ENCODE measurements at regions not wholly inside any gene's neighbourhood (a gene's known extent, or its start where the extent isn't known, plus 50 kb on each side); places are given as distances from the start of the nearest gene placed in this dataset.
A peak's percentile ranks its signal among the peaks of the same experiment; 100 is the strongest.

GRCh38 chr20:48422242-48422960 is 405.4 kb downstream of the PREX1 start:
- TF ChIP-seq, protein P1, sequence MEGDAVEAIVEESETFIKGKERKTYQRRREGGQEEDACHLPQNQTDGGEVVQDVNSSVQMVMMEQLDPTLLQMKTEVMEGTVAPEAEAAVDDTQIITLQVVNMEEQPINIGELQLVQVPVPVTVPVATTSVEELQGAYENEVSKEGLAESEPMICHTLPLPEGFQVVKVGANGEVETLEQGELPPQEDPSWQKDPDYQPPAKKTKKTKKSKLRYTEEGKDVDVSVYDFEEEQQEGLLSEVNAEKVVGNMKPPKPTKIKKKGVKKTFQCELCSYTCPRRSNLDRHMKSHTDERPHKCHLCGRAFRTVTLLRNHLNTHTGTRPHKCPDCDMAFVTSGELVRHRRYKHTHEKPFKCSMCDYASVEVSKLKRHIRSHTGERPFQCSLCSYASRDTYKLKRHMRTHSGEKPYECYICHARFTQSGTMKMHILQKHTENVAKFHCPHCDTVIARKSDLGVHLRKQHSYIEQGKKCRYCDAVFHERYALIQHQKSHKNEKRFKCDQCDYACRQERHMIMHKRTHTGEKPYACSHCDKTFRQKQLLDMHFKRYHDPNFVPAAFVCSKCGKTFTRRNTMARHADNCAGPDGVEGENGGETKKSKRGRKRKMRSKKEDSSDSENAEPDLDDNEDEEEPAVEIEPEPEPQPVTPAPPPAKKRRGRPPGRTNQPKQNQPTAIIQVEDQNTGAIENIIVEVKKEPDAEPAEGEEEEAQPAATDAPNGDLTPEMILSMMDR (IDR thresholded peaks at IDR 0.05; ENCODE audit: low read depth, low read length, missing control alignments): no peak
- H3K4me3 ChIP-seq (ENCODE audit: low read depth, low read length): no peak overlapping the region
- no peak for DNase-seq (ENCODE audit: low read depth)

DNA sequence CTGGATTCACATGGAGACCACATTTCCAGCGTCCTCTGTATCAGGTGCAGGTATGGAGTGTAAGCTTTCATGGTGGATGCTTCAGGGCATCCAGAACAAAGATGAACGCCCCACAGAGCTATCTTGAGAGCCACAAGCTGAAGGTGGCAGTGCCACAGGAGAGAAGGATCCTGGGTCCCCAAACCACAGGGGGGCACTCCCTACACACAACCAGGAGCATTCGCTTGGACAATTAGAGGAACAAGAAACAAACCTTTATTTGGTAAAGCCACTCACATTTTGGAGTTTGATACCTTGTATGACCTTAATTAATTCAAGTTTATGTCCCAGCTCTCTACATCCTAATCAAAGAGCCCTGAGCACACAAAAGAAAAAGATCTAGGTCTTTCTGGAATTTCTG is 406.3 kb downstream of the PREX1 start:
- H3K4me3 ChIP-seq (ENCODE audit: low read depth, low read length): no peak overlapping the region
- TF ChIP-seq, protein P1 (IDR thresholded peaks at IDR 0.05; ENCODE audit: low read depth, low read length, missing control alignments): no peak
- no peak for DNase-seq (ENCODE audit: low read depth)

DNA sequence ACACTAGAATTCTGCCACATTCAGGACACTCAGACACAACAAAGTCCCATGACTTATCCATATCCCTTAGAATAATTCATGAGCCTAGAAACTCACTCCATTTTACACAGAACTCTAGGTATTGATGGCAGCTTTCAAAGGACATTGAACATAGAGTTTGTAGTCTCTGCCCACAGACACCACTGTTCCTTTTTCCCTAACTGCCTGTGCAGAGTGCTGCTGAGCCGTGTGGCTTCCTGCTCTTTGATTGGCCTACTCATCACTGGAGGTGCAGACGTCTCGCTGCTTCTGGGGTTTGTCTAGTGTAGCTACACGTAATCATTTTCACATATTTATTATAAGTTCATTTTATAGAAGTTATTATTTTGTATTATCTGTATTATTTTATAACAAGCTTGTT is 407.6 kb downstream of the PREX1 start:
- DNase-seq (ENCODE audit: low read depth): no peak
- H3K4me3 ChIP-seq (ENCODE audit: low read depth, low read length): no peak overlapping the region
- TF ChIP-seq, protein P1 (IDR thresholded peaks at IDR 0.05; ENCODE audit: low read depth, low read length, missing control alignments): no peak

- H3K4me3 ChIP-seq (ENCODE audit: low read depth, low read length): no peak overlapping the region
- TF ChIP-seq, protein P1 (IDR thresholded peaks at IDR 0.05; ENCODE audit: low read depth, low read length, missing control alignments): no peak
- no peak for DNase-seq (ENCODE audit: low read depth)
Observed at GRCh38 chr20:48419173-48419572, 408.6 kb downstream of the PREX1 start.

GRCh38 chr20:48416002-48416401 is 411.8 kb downstream of the PREX1 start:
- peak; percentile 25 for DNase-seq (ENCODE audit: low read depth)

GRCh38 chr20:48414786-48415185 is 413.0 kb downstream of the PREX1 start:
- TF ChIP-seq, protein P1 (IDR thresholded peaks at IDR 0.05; ENCODE audit: low read depth, low read length, missing control alignments): no peak
- no peak for DNase-seq (ENCODE audit: low read depth)
- H3K4me3 ChIP-seq (ENCODE audit: low read depth, low read length): no peak overlapping the region

More at GRCh38 chr20:48416002-48416401, 411.8 kb downstream of the PREX1 start:
- TF ChIP-seq, protein P1 (IDR thresholded peaks at IDR 0.05; ENCODE audit: low read depth, low read length, missing control alignments): no peak
- no peak overlapping the region for H3K4me3 ChIP-seq (ENCODE audit: low read depth, low read length)

Data from GM12864 (cell line).